HG03135 (cell line): ENCODE measurements at regions not wholly inside any gene's neighbourhood (a gene's known extent, or its start where the extent isn't known, plus 50 kb on each side); places are given as distances from the start of the nearest gene placed in this dataset.

ENCODE experiments used
- ATAC-seq: cut with Tn5 transposase; IDR thresholded peaks from one replicate; pipeline ENCODE4 v1.9.1; 2021; ENCODE audit warnings: mild to moderate bottlenecking, moderate library complexity; ENCODE audit not compliant: unreplicated experiment

GRCh38 chr5:160961038-160961437 lies 109.0 kb upstream of the ATP10B start:
- ATAC-seq = no peak

- no peak for ATAC-seq
Observed at GRCh38 chr5:160960592-160960991, 108.6 kb upstream of the ATP10B start.

DNA sequence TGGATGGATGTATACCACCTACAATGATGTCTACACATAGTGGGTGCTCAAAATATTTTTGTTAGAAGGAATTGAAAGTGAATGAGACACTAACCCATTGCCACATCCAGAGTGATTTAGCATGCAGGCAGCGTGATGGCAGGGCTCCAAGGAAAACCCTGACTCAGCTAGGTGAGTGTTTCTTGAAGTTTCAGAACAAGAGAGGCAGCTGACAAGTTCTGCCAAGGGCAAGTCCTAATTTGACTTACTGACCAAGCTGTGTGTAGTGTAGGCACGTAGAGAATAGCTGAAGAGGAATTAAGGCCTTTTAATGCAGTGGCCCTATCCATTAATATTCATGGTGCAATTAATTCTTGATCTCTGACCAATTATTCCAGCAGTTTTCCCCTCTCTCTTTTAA lies 107.8 kb upstream of the ATP10B start:
- no peak for ATAC-seq

GRCh38 chr5:160957312-160957861 lies 105.4 kb upstream of the ATP10B start:
- ATAC-seq = peak; percentile 68

- ATAC-seq = no peak
Observed at GRCh38 chr5:160956051-160956450, 104.0 kb upstream of the ATP10B start.

GRCh38 chr5:160950311-160950710 lies 98.3 kb upstream of the ATP10B start:
- no peak for ATAC-seq

GRCh38 chr5:160940725-160941124 lies 88.7 kb upstream of the ATP10B start:
- no peak for ATAC-seq

GRCh38 chr5:160938532-160938931 lies 86.5 kb upstream of the ATP10B start:
- no peak for ATAC-seq

DNA sequence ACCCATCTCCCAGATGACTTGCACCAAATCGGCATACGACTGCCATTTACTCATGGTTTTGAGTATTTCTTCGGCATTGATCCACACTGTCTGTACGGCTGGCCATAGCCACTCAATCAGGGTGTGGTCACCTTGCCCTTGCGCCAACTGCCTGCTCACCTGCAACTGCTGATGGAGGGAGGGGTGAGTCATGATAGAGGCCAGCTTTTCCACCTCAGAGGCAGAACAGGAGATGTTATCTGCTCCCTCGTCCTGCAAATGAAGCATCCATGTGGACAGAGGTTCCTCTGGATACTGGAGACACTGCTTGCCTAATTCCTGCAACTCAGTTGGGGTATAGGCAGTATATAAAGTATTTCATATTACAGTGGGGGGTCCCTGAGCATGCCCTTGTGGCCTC lies 85.6 kb upstream of the ATP10B start:
- ATAC-seq = no peak

DNA sequence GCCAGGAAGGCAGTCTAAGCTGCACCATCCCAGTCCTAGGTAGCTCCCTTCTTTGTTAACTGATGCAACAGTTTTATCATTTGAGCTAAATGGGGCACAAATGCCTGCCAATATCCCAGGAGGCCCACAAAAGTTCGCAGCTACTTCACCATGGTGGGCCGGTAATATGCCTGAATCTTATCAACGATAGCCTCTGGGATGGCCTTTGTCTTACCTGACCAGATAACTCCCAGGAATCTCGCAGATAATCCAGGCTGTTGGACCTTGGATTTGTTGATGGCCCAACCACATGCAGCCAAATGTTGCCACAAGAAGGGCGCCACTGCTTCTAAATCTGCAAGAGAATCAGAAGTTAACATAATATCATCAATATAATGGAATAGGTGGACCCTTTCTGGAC lies 83.8 kb upstream of the ATP10B start:
- no peak for ATAC-seq

DNA sequence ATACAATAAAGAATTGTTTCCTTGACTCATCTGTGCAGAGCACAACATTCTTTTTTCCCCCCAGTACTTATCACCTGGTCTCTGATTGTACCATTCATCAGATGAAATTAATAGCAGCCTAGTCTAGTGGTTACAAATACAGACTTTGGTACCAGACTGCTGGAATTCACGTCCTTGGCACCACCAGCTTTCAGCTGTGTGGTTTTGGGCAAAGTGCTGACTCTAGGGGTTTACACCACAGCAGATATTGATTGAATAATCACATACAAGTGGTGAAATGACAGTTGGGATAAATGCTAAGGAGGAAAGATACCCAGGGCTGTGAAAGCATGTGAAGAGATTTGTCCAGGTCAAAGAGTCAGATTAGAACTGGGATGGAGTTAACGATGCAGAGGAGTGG lies 79.3 kb upstream of the ATP10B start:
- ATAC-seq = no peak

- ATAC-seq = no peak
Observed at GRCh38 chr5:160930406-160930805, 78.4 kb upstream of the ATP10B start.

DNA sequence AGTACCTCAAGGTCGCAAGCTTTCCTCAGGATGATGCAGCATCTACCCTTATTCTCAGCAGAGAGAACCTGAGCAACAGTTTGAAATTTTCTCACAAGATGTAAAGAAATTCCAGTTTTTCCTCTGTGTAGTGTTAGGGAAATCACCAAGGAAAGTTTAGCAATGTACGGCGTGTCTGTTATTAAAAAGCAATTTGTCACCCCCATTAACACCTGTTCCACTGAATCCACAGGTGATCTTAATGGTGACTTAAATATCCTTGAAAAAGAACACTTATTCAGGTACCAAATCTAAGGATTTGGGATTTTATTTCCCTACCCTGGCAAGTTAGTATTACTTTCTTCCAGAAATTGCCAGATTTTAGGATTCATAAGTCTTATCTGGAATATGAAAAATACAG lies 77.9 kb upstream of the ATP10B start:
- ATAC-seq = no peak

DNA sequence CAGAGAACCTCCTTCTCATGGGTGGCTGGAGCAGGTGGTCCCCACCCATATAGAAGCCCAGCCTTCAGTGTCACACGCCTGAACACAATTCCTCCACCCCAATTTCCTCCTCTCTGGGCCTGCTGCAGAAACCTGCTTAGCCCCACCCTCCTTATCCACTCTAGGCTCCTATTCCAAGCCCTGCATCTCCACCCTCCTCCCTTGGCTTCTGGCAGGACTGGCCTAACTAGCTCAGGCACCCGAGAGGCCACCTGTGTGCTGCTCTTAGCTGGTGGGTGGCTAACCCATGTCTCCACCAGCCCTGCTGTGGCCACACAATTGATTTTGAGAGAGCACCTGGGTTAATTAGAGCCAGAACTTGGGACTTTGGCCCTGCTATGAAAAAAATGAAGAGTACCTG lies 77.3 kb upstream of the ATP10B start:
- ATAC-seq = no peak

- ATAC-seq = no peak
Observed at GRCh38 chr5:160926428-160926827, 74.4 kb upstream of the ATP10B start.

GRCh38 chr5:160925281-160925680 lies 73.3 kb upstream of the ATP10B start:
- ATAC-seq = no peak

GRCh38 chr5:160923936-160924710 lies 72.1 kb upstream of the ATP10B start:
- ATAC-seq = no peak

DNA sequence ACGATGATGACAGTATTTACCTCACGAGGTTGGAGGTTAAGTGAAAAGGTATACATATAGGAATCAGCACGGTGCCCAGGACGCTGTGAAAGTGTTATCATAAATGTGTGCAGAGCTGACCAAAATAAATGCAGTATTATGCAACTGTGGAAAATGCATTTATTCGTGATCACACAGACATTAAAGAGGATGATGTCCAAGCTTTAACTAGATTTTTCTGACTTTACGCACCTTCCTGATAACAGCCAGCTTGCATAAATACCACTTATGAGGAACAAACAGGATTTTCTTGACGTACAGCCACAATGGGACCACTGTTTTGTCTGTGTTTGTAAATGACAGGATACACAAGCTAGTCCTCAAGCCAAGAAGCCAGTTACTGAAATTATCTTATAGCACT lies 71.4 kb upstream of the ATP10B start:
- ATAC-seq = no peak

- ATAC-seq = no peak
Observed at GRCh38 chr5:160922311-160922710, 70.3 kb upstream of the ATP10B start.

DNA sequence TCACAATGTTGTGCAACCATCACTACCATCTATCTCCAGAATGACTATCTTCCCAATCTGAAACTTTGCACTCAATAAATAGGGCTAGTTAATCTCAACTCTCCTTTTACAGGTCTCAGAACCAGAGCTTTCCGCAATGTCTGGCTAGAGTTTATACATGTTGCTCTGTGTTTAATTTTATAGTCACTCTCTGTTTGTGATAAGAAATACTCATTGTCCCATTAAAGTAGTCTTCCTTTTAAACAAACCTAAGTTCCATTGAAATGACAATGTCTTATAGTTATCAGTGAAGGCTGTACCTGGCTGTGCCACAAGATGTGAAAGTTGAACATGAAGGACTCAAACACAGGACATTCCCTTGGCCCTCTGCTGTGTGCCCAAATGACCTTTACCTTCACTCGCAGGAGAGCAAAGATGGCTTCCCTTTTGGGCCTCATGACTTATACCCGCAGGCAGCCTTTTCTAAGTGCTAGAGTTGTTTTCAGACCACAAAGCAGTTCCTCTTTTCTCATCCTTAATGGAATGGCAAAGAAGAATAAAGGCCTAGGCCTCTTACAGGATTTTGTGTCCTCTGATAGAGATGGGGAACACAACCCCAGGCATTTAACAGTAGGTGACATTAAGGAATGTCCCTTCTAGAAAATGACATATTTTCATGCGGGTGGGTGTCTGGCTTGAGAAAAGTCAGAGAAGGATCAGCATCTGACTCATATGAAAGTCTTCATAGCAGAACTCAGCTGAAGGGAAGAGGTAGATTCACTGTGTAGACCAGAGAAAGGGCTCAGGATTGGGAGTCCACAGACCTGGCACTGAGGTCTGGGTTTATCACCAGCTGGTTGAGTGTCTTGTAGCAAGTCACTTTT lies 69.6 kb upstream of the ATP10B start:
- ATAC-seq = no peak

- ATAC-seq = no peak
Observed at GRCh38 chr5:160919626-160920025, 67.6 kb upstream of the ATP10B start.

DNA sequence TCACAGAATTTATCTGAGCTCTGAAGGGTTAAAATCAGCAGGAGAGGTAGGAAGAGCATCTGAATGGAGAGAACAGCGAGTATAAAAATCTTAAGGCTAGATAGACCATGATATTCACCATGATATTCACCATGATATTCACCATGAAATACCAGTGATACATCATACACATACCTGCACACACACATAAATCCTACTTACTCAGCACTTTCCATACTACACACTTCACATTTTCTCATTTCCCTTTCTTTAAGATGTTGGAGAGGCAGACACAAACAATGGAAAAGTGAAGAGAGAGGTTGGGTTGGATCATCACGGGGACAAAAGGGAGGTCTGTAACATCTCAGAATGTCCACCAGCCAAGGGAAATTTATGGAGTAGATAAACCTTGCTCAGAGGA lies 66.4 kb upstream of the ATP10B start:
- no peak for ATAC-seq
